Endodermal cell (in vitro differentiated cells): ENCODE measurements at regions not wholly inside any gene's neighbourhood (a gene's known extent, or its start where the extent isn't known, plus 50 kb on each side); places are given as distances from the start of the nearest gene placed in this dataset.

Source experiments
- DNase-seq: peaks from one replicate; pipeline ENCODE4 v3.0.0-alpha.2; 2017
- H3K27ac ChIP-seq: 2 replicates; pipeline ENCODE4 v1.5.1; 2013; ENCODE audit warnings: mild to moderate bottlenecking, low read depth, low read length, moderate library complexity
- H3K27me3 ChIP-seq: 2 replicates; pipeline ENCODE4 v1.6.1; 2013; ENCODE audit warnings: mild to moderate bottlenecking, low read length, moderate library complexity; ENCODE audit not compliant: insufficient read depth, control insufficient read depth, poor library complexity, severe bottlenecking
- H3K36me3 ChIP-seq: 2 replicates; pipeline ENCODE4 v1.7.0; 2013; ENCODE audit warnings: mild to moderate bottlenecking, low read length, moderate library complexity; ENCODE audit not compliant: control insufficient read depth, insufficient read depth
- H3K4me1 ChIP-seq: one replicate; pipeline ENCODE4 v1.7.0; 2013; ENCODE audit warnings: low read length; ENCODE audit not compliant: control insufficient read depth, insufficient read depth
- H3K4me3 ChIP-seq: 2 replicates; pipeline ENCODE4 v1.5.1; 2013; ENCODE audit warnings: mild to moderate bottlenecking, low read length, moderate library complexity
- H3K9ac ChIP-seq: 2 replicates; pipeline ENCODE4 v1.6.1; 2013; ENCODE audit warnings: mild to moderate bottlenecking, low read length, moderate library complexity; ENCODE audit not compliant: poor library complexity, severe bottlenecking; ENCODE audit errors: extremely low read depth
- H3K9me3 ChIP-seq: 2 replicates; pipeline ENCODE4 v1.6.1; 2013; ENCODE audit warnings: mild to moderate bottlenecking, low read length, moderate library complexity; ENCODE audit not compliant: control insufficient read depth
- H3K27ac Mint-ChIP-seq: 2 replicates; pipeline ENCODE4 v1.8.0; 2020; ENCODE audit warnings: mixed read lengths
- H3K27me3 Mint-ChIP-seq: 2 replicates; pipeline ENCODE4 v1.8.0; 2021; ENCODE audit warnings: mild to moderate bottlenecking, mixed read lengths; ENCODE audit not compliant: insufficient read depth
- H3K36me3 Mint-ChIP-seq: 2 replicates; pipeline ENCODE4 v1.8.0; 2020; ENCODE audit warnings: low read depth, mixed read lengths
- H3K4me1 Mint-ChIP-seq: 2 replicates; pipeline ENCODE4 v1.8.0; 2020; ENCODE audit warnings: mixed read lengths
- H3K4me3 Mint-ChIP-seq: 2 replicates; pipeline ENCODE4 v1.8.0; 2020; ENCODE audit warnings: mild to moderate bottlenecking, moderate library complexity, mixed read lengths
- H3K9me3 Mint-ChIP-seq: 2 replicates; pipeline ENCODE4 v1.8.0; 2020; ENCODE audit warnings: mild to moderate bottlenecking, mixed read lengths
- CTCF ChIP-seq: fragments of 200-600 bp; sonication (generic); conservative IDR thresholded peaks from 2 replicates; pipeline ENCODE4 v1.5.0; 2021; ENCODE audit warnings: antibody characterized with exemption, mild to moderate bottlenecking
- WGBS, 2 experiments: methylation state at CpG; one replicate each; pipeline versions ENCODE4 v1.1.5 to v1.1.7; 2013; ENCODE audit warnings: missing lambda C conversion rate in 2 of 2, mixed read lengths in 1 of 2; ENCODE audit not compliant: insufficient coverage in 1 of 2, insufficient read length in 1 of 2; 5-methylcytosine and 5-hydroxymethylcytosine counted together

- Histone ChIP-seq H3K9me3 (no peaks in the 10 kb centered on the region), H3K27ac (no peak overlapping the region), H3K27me3 (no peaks in the 10 kb centered on the region), H3K9ac (no peak overlapping the region), H3K4me3 (no peak overlapping the region), H3K4me1 (no peaks in the 10 kb centered on the region), H3K36me3 (no peaks in the 10 kb centered on the region)
- H3K4me1 Mint-ChIP-seq, result peaks cover 8% of the 10 kb centered on the region
- WGBS, 2 experiments, result 0 to 37% methylated on average over 1 of the region's 1 CpG
- TF ChIP-seq CTCF, result no peak
- peaks cover 14% of the 10 kb centered on the region for H3K36me3 Mint-ChIP-seq
- no peak overlapping the region for H3K4me3 Mint-ChIP-seq
- peaks cover 41% of the 10 kb centered on the region for H3K27me3 Mint-ChIP-seq
- H3K27ac Mint-ChIP-seq, result no peak overlapping the region
- peaks cover 13% of the 10 kb centered on the region for H3K9me3 Mint-ChIP-seq
- DNase-seq, result no peak
These were observed 102.9 kb downstream of the EMP1 start for GRCh38 chr12:13299457-13299856.

GRCh38 chr12:13293096-13293495, 96.6 kb downstream of the EMP1 start:
- no peak overlapping the region for H3K4me3 ChIP-seq
- H3K27ac Mint-ChIP-seq, result no peak overlapping the region
- 60 to 90% methylated on average over 3 to 4 of the region's 4 CpGs for WGBS, 2 experiments
- H3K4me1 ChIP-seq, result no peaks in the 10 kb centered on the region
- H3K9me3 ChIP-seq, result no peaks in the 10 kb centered on the region
- no peak overlapping the region for H3K4me3 Mint-ChIP-seq
- H3K27ac ChIP-seq, result no peak overlapping the region
- H3K27me3 ChIP-seq, result peaks cover 5% of the 10 kb centered on the region
- H3K36me3 Mint-ChIP-seq, result no peaks in the 10 kb centered on the region
- no peak for TF ChIP-seq CTCF
- no peaks in the 10 kb centered on the region for H3K9me3 Mint-ChIP-seq
- DNase-seq, result no peak
- H3K36me3 ChIP-seq, result no peaks in the 10 kb centered on the region
- H3K9ac ChIP-seq, result no peak overlapping the region
- peaks cover 15% of the 10 kb centered on the region for H3K27me3 Mint-ChIP-seq
- peaks cover 5% of the 10 kb centered on the region for H3K4me1 Mint-ChIP-seq

- Mint-ChIP-seq H3K4me1 (no peaks in the 10 kb centered on the region), H3K36me3 (no peaks in the 10 kb centered on the region), H3K9me3 (no peaks in the 10 kb centered on the region), H3K4me3 (no peak overlapping the region), H3K27ac (no peak overlapping the region), H3K27me3 (peaks cover 6% of the 10 kb centered on the region)
- H3K4me3 ChIP-seq, result no peak overlapping the region
- H3K4me1 ChIP-seq, result no peaks in the 10 kb centered on the region
- H3K27me3 ChIP-seq, result peaks cover 5% of the 10 kb centered on the region
- no peak overlapping the region for H3K9ac ChIP-seq
- no peaks in the 10 kb centered on the region for H3K36me3 ChIP-seq
- H3K27ac ChIP-seq, result no peak overlapping the region
- no peak for DNase-seq
- no peak for TF ChIP-seq CTCF
- no peaks in the 10 kb centered on the region for H3K9me3 ChIP-seq
These were observed 93.2 kb downstream of the EMP1 start for GRCh38 chr12:13289653-13290289.
